Activated naive CD4-positive, alpha-beta T cell treated with anti-CD3 and anti-CD28 coated beads, Interleukin-2, amount 10 ng/mL, durations not matched to agents 7 days and 5 days (primary cell): ENCODE measurements at regions not wholly inside any gene's neighbourhood (a gene's known extent, or its start where the extent isn't known, plus 50 kb on each side); places are given as distances from the start of the nearest gene placed in this dataset.
"Not testable (repeated sequence)": the region's sequence is repeated elsewhere in the genome, so short reads cannot be mapped to it uniquely, and the experiment has no call there.

ENCODE experiments used
- CTCF ChIA-PET: fragments of 350-600 bp; sonication (Branson Sonifier 250); formaldehyde crosslinking; loops from one replicate; lab custom pipeline; 2021; ENCODE audit warnings: antibody characterized with exemption; lab: Charles Lee
- DNase-seq: peaks from one replicate; pipeline ENCODE4 v3.0.0-alpha.2; 2020
- H3K27ac Mint-ChIP-seq: one replicate; pipeline ENCODE4 v1.8.0; 2021; ENCODE audit warnings: mild to moderate bottlenecking, moderate library complexity, mixed read lengths
- H3K27me3 Mint-ChIP-seq: one replicate; pipeline ENCODE4 v1.8.0; 2021; ENCODE audit warnings: mild to moderate bottlenecking, mixed read lengths
- H3K36me3 Mint-ChIP-seq: one replicate; pipeline ENCODE4 v1.8.0; 2021; ENCODE audit warnings: mixed read lengths
- H3K4me1 Mint-ChIP-seq: one replicate; pipeline ENCODE4 v1.8.0; 2021; ENCODE audit warnings: mixed read lengths
- H3K4me3 Mint-ChIP-seq: one replicate; pipeline ENCODE4 v1.8.0; 2021; ENCODE audit warnings: mild to moderate bottlenecking, moderate library complexity, mixed read lengths
- H3K9me3 Mint-ChIP-seq: one replicate; pipeline ENCODE4 v1.8.0; 2021; ENCODE audit warnings: mixed read lengths

DNA sequence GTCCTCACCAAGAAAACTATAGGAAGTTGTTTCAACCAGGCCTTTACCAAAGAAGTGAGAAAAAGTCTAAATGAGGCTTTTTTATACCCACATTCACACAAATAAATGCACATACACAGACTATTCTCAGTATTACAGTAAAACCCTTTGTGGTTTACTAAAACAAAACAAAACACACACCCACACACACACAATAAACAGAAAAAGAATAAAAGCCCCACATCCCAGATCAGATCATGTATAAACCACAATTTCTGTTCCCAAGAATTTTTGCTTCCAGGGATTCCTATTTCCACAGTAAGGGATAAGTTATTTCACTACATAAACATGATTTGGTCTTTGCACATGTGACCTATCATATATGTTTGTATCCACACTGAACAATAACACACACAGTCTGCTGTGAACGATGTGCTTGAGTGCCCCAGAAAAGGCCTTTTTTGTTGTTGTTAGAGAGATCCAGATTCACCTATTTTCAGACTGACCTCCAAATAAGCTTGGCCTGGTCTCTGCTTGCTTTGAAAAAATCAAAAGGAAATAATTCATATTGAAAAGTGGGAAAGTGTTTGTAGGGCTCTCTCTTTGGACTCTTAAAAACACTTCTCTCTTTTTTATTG is 283.4 kb upstream of the ATP11B start:
- CTCF ChIA-PET: no interaction called here
- H3K27ac Mint-ChIP-seq: no peak overlapping the region

DNA sequence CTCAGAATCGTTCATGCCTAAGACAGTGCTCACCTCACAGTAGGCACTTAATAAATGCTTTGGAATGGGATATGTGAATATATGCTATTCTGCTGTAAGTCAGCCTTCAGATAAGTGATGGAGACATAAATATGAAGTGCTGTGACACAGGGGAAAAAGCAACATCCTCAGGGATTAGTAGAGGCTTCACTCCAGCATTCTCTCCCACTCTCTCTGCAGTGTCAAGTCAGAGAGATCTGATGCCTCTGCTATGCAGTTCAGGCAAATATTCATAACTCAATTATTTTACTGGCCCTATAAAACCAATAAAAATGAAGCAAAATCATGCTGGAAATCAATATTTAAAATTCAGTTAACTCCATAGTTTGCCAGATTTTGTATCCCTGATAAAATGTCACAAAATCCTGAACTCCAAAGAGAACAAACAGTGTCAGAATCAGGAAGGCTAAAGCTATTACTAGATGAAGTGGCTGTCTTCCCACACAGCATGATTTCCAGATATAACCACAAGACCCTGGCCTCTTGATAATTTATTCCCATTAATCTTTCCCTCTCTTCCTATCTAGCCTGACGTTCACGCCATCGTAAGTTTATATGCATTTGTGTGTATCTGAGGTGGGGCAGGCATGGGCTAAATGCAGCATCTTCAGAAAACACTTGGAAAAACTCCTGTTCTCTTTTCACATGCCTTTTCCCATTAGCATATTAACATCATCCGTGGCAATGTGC is 278.9 kb upstream of the ATP11B start:
- Mint-ChIP-seq H3K27me3 (no peaks in the 10 kb centered on the region), H3K9me3 (no peaks in the 10 kb centered on the region), H3K36me3 (no peaks in the 10 kb centered on the region), H3K27ac (no peak overlapping the region), H3K4me3 (no peak overlapping the region), H3K4me1 (no peaks in the 10 kb centered on the region)
- CTCF ChIA-PET: no interaction called here
- no peak for DNase-seq

More for the DNA sequence above, 283.4 kb upstream of the ATP11B start:
- no peaks in the 10 kb centered on the region for H3K27me3 Mint-ChIP-seq
- DNase-seq: no peak
- H3K4me1 Mint-ChIP-seq: no peaks in the 10 kb centered on the region
- no peaks in the 10 kb centered on the region for H3K9me3 Mint-ChIP-seq
- H3K4me3 Mint-ChIP-seq: no peak overlapping the region
- H3K36me3 Mint-ChIP-seq: no peaks in the 10 kb centered on the region

DNA sequence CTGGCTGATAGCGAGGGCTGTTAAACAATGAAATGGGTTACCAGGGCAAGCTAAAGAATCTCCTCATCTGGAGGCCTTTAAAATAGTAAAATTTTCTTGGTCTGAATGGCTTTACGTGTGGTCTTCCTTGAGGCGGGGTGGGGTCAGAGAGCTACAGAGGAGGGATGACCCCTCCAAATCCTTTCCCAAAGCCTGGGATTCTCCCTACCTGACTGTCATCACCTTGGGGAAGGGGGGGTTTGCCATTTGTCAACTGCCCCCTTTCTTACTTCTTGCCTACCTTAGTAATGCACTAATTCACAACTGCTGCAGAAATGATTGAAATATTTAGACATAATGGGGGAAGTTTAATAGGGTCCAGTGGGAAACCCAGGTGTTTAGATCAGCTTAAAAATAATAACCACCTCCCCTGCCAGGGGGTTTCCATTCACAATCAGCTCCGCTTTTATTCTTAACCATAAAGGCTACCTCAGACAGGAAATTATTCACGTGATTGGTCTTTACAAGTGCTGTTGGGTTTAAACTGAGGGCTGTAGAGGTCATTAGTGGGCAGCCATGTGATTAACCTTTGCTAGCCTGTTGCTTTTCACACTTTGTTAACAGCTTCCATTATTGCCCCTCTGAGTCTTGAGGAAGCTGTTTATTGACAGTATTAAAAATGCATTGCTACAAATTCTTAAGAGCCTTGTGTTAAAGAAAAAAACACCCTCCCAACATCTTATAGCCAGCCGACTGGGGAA is 276.5 kb upstream of the ATP11B start:
- H3K4me1 Mint-ChIP-seq: no peaks in the 10 kb centered on the region
- H3K36me3 Mint-ChIP-seq: no peaks in the 10 kb centered on the region
- no peaks in the 10 kb centered on the region for H3K9me3 Mint-ChIP-seq
- no peak overlapping the region for H3K4me3 Mint-ChIP-seq
- no peak overlapping the region for H3K27ac Mint-ChIP-seq
- CTCF ChIA-PET: no interaction called here
- DNase-seq: no peak
- H3K27me3 Mint-ChIP-seq: no peaks in the 10 kb centered on the region

DNA sequence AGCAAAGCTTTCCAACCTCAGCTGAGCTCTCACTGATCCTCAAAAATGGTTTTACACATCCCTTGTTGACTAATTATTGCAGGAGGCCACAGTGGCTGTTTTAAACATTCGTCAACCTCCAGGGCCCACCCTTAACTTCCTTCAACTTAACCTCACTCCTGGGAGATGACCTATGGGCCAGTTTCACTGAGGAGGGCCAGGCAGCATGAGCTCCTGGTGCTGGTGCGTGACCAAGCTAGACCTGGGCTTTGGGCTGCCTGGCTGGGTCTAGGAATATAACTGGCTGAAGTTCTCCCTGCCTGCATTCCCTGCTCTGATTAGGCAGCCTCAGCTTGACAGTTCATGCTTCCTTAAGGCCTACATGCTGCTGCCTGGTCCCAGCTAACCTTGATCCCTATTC is 273.7 kb upstream of the ATP11B start:
- H3K4me3 Mint-ChIP-seq: no peak overlapping the region
- CTCF ChIA-PET: no interaction called here
- H3K36me3 Mint-ChIP-seq: no peaks in the 10 kb centered on the region
- H3K4me1 Mint-ChIP-seq: no peaks in the 10 kb centered on the region
- no peaks in the 10 kb centered on the region for H3K27me3 Mint-ChIP-seq
- no peak overlapping the region for H3K27ac Mint-ChIP-seq
- no peaks in the 10 kb centered on the region for H3K9me3 Mint-ChIP-seq
- no peak for DNase-seq

DNA sequence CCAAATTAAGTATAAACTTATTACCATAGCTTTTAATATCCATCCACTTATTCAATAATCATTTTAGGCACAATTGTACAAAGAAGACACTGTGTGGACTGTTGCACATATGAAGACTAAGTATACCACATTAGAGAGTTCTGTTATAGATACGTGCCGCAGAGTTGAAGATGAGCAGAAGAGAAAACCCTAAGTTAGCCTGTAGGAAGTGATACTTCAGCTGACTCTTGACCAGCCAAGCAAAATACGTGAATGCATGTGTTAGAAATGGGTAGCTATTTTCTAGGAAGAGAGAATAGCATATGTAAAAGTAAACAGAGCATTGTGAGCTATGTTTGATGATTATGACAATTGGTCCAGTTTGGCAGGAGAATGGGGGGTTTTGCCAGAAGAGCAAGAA is 272.0 kb upstream of the ATP11B start:
- CTCF ChIA-PET: no interaction called here
- H3K27ac Mint-ChIP-seq: no peak overlapping the region
- no peak overlapping the region for H3K4me3 Mint-ChIP-seq
- no peak for DNase-seq
- no peaks in the 10 kb centered on the region for H3K9me3 Mint-ChIP-seq
- H3K36me3 Mint-ChIP-seq: no peaks in the 10 kb centered on the region
- no peaks in the 10 kb centered on the region for H3K27me3 Mint-ChIP-seq
- no peaks in the 10 kb centered on the region for H3K4me1 Mint-ChIP-seq

DNA sequence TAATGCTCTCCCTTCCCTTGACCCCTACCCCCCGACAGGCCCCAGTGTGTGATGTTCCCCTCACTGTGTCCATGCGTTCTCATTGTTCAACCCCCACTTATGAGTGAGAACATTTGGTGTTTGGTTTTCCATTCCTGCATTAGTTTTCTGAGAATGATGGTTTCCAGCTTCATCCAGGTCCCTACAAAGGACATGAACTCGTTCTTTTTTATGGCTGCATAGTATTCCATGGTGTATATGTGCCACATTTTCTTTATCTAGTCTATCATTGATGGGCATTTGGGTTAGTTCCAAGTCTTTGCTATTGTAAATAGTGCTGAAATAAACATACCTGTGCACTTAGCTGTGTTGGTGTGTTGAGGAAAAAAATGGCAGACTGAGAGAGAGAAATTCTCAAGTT is 269.9 kb upstream of the ATP11B start:
- CTCF ChIA-PET, DNase-seq, H3K4me3 Mint-ChIP-seq, H3K27me3 Mint-ChIP-seq, H3K36me3 Mint-ChIP-seq, H3K4me1 Mint-ChIP-seq, H3K27ac Mint-ChIP-seq, H3K9me3 Mint-ChIP-seq: not testable (repeated sequence)

DNA sequence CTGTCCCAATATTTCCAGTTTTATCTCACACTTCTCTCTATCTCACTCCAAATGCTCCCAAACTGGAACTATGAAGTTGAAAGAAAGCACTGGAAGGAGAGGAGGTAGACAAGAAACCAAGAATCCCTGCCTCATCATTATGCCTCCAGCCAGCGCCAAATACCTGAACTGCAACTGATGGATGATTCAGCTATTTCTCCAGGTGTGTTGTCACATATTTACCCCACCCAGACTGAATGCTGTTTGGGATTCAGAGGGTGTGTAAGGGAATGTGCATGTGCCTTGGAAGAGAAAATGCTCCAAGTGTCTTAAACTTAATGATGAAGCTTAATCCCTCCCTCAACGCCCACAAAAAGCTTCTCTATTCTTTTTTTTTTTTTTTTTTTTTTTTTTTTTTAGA is 269.5 kb upstream of the ATP11B start:
- no peak overlapping the region for H3K27ac Mint-ChIP-seq
- H3K4me1 Mint-ChIP-seq: no peaks in the 10 kb centered on the region
- DNase-seq: no peak
- CTCF ChIA-PET: no interaction called here
- H3K27me3 Mint-ChIP-seq: no peaks in the 10 kb centered on the region
- no peak overlapping the region for H3K4me3 Mint-ChIP-seq
- H3K9me3 Mint-ChIP-seq: no peaks in the 10 kb centered on the region
- H3K36me3 Mint-ChIP-seq: no peaks in the 10 kb centered on the region

DNA sequence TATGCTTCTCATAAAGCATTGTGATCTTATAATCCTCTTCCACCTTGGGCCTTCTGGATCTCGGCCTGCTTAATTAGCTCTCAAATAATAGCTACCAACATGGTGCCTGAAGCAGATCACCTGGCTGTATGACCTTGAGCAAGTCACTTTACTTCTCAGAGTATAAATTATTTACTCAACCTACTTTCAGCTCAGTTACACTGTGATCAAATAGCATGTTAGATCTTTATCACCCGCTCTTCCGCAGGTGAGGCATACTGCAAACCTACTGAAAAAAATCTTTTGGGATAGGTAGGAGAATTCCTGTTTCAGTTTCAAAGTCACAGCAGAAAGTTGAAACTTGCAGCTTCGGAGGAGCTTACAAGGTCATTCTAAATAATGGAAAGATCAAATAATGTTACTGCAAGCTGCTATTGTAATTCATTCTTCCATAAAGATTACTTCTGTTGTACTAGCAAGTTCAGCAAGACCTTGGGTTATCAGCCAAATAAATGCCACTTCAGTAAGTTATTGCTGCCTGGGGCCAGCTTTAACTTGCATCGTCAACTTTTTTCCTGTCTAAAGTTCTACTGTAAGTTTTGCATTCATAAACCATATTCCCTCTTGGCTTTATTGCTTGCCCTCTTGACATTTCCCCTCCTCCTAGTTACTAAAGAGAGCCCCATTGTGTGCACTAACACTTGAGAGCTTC is 268.4 kb upstream of the ATP11B start:
- H3K27me3 Mint-ChIP-seq: no peaks in the 10 kb centered on the region
- no peaks in the 10 kb centered on the region for H3K36me3 Mint-ChIP-seq
- no peaks in the 10 kb centered on the region for H3K4me1 Mint-ChIP-seq
- no peak overlapping the region for H3K4me3 Mint-ChIP-seq
- DNase-seq: no peak
- H3K27ac Mint-ChIP-seq: no peak overlapping the region
- H3K9me3 Mint-ChIP-seq: no peaks in the 10 kb centered on the region
- CTCF ChIA-PET: no interaction called here

DNA sequence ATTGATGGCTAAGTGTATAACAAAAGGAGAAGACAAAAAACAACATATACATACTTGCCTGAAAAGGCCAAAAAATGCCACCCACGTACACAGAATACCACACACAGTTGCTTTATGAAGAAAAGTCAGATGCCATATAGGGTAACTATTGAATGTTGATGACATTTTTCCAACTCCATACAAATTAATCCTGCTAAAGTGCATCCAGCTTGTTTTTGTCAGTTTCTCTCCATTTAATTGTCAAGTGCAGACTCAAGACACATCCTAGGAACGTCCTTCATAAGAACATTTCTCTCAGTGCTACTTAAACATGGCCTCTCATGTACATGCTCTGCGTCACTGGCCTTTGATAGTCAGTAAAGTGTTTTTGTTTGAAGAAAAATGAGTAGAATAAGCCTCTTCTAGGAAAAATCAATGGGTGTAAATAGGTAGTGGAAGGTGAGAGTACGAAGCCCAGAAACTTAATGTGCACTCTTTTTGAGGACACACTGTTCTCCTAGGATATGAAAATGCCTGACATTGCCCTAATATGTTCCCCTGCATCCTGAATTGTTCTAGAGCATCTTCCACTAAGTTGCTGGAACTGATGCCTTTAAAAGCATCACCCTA is 267.4 kb upstream of the ATP11B start:
- CTCF ChIA-PET: no interaction called here
- Mint-ChIP-seq H3K9me3 (no peaks in the 10 kb centered on the region), H3K4me1 (no peaks in the 10 kb centered on the region), H3K4me3 (no peak overlapping the region), H3K27me3 (no peaks in the 10 kb centered on the region), H3K27ac (no peak overlapping the region), H3K36me3 (no peaks in the 10 kb centered on the region)
- no peak for DNase-seq

DNA sequence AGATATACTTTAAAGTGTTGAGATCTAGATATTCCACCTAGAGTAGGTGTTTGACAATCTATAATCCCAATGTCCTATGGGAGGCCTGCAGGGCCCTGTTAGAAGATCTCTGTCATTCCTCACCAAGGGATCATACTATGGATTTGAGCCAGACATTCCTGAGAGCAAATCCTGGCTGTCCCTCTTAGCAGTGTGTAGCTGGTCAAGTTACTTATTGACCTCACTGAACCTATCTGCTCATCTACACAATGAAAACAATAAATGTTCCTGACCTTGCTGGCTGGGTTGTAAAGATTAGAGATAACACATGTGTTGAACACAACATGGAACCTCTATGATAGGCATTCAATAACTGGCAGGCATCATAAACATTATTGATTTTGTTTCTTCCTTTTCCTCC is 265.6 kb upstream of the ATP11B start:
- Mint-ChIP-seq H3K27me3 (no peaks in the 10 kb centered on the region), H3K27ac (no peak overlapping the region), H3K4me3 (no peak overlapping the region), H3K36me3 (no peaks in the 10 kb centered on the region), H3K4me1 (no peaks in the 10 kb centered on the region), H3K9me3 (no peaks in the 10 kb centered on the region)
- CTCF ChIA-PET: no interaction called here
- DNase-seq: no peak

DNA sequence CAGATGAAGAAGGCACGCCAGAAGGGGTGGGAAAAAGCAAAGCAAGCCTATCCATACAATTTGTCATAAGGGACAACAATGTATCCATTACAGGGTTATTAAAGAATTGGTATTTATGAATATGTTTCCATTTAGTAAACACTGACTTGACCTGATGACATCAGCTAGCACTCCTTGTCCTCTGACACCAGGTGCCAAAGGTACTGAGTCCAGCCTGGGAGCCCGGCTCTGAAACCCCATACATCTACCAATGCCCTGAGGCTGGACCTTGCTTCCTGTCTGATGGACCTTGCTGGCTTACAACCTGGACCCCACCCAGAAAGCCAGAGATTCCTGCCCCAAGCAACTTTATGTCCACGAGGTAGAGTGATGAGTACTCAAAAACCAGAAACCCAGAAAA is 263.0 kb upstream of the ATP11B start:
- Mint-ChIP-seq H3K36me3 (no peaks in the 10 kb centered on the region), H3K9me3 (peaks cover 1% of the 10 kb centered on the region), H3K27ac (no peak overlapping the region), H3K27me3 (no peaks in the 10 kb centered on the region), H3K4me1 (no peaks in the 10 kb centered on the region), H3K4me3 (no peak overlapping the region)
- DNase-seq: no peak
- CTCF ChIA-PET: no interaction called here

DNA sequence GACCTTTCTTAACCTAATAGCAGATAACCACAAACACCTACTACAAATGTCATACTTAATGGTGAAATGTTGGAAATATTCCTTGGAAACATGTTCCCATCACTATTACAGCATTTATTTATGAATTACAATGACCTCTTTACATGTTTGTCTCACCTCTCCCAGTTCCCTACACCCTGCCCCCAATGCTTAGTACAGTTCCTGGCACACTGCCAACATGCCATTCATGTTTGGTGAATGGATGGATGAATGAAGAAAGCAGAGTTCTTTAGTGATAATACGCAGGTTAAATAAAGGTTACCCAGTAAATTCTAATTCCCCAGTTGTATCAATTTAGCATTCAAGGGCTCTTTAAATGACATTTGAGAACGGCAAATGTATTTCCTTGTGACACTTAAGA is 259.9 kb upstream of the ATP11B start:
- no peaks in the 10 kb centered on the region for H3K27me3 Mint-ChIP-seq
- no peaks in the 10 kb centered on the region for H3K36me3 Mint-ChIP-seq
- no peak for DNase-seq
- no peaks in the 10 kb centered on the region for H3K4me1 Mint-ChIP-seq
- CTCF ChIA-PET: no interaction called here
- no peak overlapping the region for H3K27ac Mint-ChIP-seq
- H3K9me3 Mint-ChIP-seq: peaks cover 4% of the 10 kb centered on the region
- no peak overlapping the region for H3K4me3 Mint-ChIP-seq

DNA sequence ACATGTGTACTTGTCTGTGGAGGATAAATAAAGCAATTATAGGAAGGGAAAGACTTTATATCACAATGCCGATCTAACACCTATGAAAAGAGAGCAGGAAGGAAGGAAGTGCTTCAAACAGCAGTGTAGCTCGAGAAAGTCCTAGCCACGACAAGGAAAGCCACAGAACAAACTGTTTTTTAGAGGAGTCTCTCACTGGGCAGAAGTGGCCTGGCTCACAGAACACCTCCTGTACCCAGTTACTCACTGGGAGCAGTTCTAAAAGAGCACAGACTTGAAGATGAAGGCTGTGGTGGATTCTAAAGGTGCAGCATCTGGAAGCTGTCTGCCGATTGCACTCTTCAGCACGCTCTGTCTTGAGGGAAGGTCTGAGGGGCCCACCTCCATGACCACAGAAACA is 248.8 kb upstream of the ATP11B start:
- DNase-seq: no peak
- Mint-ChIP-seq H3K9me3 (no peaks in the 10 kb centered on the region), H3K27ac (no peak overlapping the region), H3K4me1 (no peaks in the 10 kb centered on the region), H3K27me3 (no peaks in the 10 kb centered on the region), H3K36me3 (no peaks in the 10 kb centered on the region), H3K4me3 (no peak overlapping the region)
- CTCF ChIA-PET: no interaction called here

DNA sequence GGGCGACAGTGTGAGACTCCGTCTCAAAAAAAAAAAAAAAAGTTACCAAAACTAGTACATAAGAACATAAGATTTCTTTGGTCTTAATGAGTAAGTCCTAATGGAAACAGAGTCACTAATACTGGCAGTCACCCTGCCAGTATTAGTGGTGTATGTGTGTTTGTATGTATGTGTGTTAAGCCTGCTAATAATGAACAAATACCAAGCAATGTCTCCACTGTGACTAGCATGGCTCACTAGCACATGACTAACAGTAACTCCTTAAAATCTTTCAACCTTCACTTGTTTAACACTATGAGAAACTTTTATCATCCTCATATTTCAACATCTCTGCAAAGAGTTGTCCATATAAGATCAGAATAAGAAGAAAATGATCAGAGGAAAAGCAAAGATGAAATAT is 231.0 kb upstream of the ATP11B start:
- H3K4me3 Mint-ChIP-seq: no peak overlapping the region
- no peak for DNase-seq
- H3K36me3 Mint-ChIP-seq: no peaks in the 10 kb centered on the region
- H3K4me1 Mint-ChIP-seq: no peaks in the 10 kb centered on the region
- H3K27ac Mint-ChIP-seq: no peak overlapping the region
- peaks cover 3% of the 10 kb centered on the region for H3K9me3 Mint-ChIP-seq
- CTCF ChIA-PET: no interaction called here
- H3K27me3 Mint-ChIP-seq: no peaks in the 10 kb centered on the region
